Neural progenitor cell (in vitro differentiated cells): ENCODE measurements at regions not wholly inside any gene's neighbourhood (a gene's known extent, or its start where the extent isn't known, plus 50 kb on each side); places are given as distances from the start of the nearest gene placed in this dataset.
A peak's percentile ranks its signal among the peaks of the same experiment; 100 is the strongest.

Experiments
- EZH2 ChIP-seq: fragments of 200-600 bp; sonication (generic); IDR thresholded peaks from 2 replicates; pipeline ENCODE4 v1.6.1; 2017; ENCODE audit warnings: antibody characterized with exemption, mild to moderate bottlenecking, moderate library complexity
- TF ChIP-seq, protein P1 (sequence below): fragments of 200-600 bp; sonication (generic); IDR thresholded peaks from 2 replicates; pipeline ENCODE4 v1.5.1; 2017; ENCODE audit warnings: antibody characterized with exemption, mild to moderate bottlenecking

GRCh38 chr4:26061248-26061986 lies 147.4 kb downstream of the SMIM20 start:
- TF ChIP-seq, protein P1, sequence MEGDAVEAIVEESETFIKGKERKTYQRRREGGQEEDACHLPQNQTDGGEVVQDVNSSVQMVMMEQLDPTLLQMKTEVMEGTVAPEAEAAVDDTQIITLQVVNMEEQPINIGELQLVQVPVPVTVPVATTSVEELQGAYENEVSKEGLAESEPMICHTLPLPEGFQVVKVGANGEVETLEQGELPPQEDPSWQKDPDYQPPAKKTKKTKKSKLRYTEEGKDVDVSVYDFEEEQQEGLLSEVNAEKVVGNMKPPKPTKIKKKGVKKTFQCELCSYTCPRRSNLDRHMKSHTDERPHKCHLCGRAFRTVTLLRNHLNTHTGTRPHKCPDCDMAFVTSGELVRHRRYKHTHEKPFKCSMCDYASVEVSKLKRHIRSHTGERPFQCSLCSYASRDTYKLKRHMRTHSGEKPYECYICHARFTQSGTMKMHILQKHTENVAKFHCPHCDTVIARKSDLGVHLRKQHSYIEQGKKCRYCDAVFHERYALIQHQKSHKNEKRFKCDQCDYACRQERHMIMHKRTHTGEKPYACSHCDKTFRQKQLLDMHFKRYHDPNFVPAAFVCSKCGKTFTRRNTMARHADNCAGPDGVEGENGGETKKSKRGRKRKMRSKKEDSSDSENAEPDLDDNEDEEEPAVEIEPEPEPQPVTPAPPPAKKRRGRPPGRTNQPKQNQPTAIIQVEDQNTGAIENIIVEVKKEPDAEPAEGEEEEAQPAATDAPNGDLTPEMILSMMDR: peak; percentile 72
- no peak for TF ChIP-seq EZH2
